HFFc6 (cell line): ENCODE measurements at regions not wholly inside any gene's neighbourhood (a gene's known extent, or its start where the extent isn't known, plus 50 kb on each side); places are given as distances from the start of the nearest gene placed in this dataset.

ENCODE experiments used
- DNase-seq: peaks from one replicate; pipeline ENCODE4 v3.0.0-alpha.2; 2018
- H3K27ac Mint-ChIP-seq: 2 replicates; pipeline ENCODE4 v1.8.0; 2020; ENCODE audit warnings: mild to moderate bottlenecking, mixed read lengths
- H3K27me3 Mint-ChIP-seq: 2 replicates; pipeline ENCODE4 v1.8.0; 2021; ENCODE audit warnings: mild to moderate bottlenecking, moderate library complexity, mixed read lengths; ENCODE audit not compliant: insufficient read depth
- H3K36me3 Mint-ChIP-seq: 2 replicates; pipeline ENCODE4 v1.8.0; 2021; ENCODE audit warnings: low read depth, mixed read lengths
- H3K4me1 Mint-ChIP-seq: 2 replicates; pipeline ENCODE4 v1.8.0; 2020; ENCODE audit warnings: low read depth, mixed read lengths
- H3K4me3 Mint-ChIP-seq: 2 replicates; pipeline ENCODE4 v1.8.0; 2020; ENCODE audit warnings: mild to moderate bottlenecking, moderate library complexity, mixed read lengths
- H3K9me3 Mint-ChIP-seq: 2 replicates; pipeline ENCODE4 v1.8.0; 2020; ENCODE audit warnings: mild to moderate bottlenecking, mixed read lengths
- CTCF ChIP-seq: fragments of 200-600 bp; sonication (generic); IDR thresholded peaks from 2 replicates; pipeline ENCODE4 v1.5.0; 2021; ENCODE audit warnings: antibody characterized with exemption, mild to moderate bottlenecking

GRCh38 chr1:2864203-2864905, 62.9 kb upstream of the TTC34 start:
- DNase-seq, result no peak
- Mint-ChIP-seq H3K36me3 (no peaks in the 10 kb centered on the region), H3K9me3 (peaks cover 28% of the 10 kb centered on the region), H3K4me3 (no peak overlapping the region), H3K4me1 (no peaks in the 10 kb centered on the region), H3K27ac (no peak overlapping the region), H3K27me3 (peaks cover 5% of the 10 kb centered on the region)
- TF ChIP-seq CTCF, result no peak

- no peak for TF ChIP-seq CTCF
- no peaks in the 10 kb centered on the region for H3K4me1 Mint-ChIP-seq
- no peak overlapping the region for H3K27ac Mint-ChIP-seq
- H3K36me3 Mint-ChIP-seq, result no peaks in the 10 kb centered on the region
- H3K27me3 Mint-ChIP-seq, result peaks cover 5% of the 10 kb centered on the region
- H3K9me3 Mint-ChIP-seq, result peaks cover 28% of the 10 kb centered on the region
- DNase-seq, result no peak
- no peak overlapping the region for H3K4me3 Mint-ChIP-seq
These were observed 63.5 kb upstream of the TTC34 start for GRCh38 chr1:2865000-2865399.

GRCh38 chr1:2865571-2866421, 64.3 kb upstream of the TTC34 start:
- no peak overlapping the region for H3K27ac Mint-ChIP-seq
- H3K4me1 Mint-ChIP-seq, result no peaks in the 10 kb centered on the region
- no peak for DNase-seq
- H3K4me3 Mint-ChIP-seq, result no peak overlapping the region
- peaks cover 5% of the 10 kb centered on the region for H3K27me3 Mint-ChIP-seq
- TF ChIP-seq CTCF, result no peak
- peaks cover 32% of the 10 kb centered on the region for H3K9me3 Mint-ChIP-seq
- H3K36me3 Mint-ChIP-seq, result no peaks in the 10 kb centered on the region; the same call in 1 of the 2 replicates

- H3K27ac Mint-ChIP-seq, result no peak overlapping the region
- H3K36me3 Mint-ChIP-seq, result peaks cover 3% of the 10 kb centered on the region
- H3K4me1 Mint-ChIP-seq, result no peaks in the 10 kb centered on the region
- peaks cover 35% of the 10 kb centered on the region for H3K9me3 Mint-ChIP-seq
- no peak for TF ChIP-seq CTCF
- no peak overlapping the region for H3K4me3 Mint-ChIP-seq
- DNase-seq, result no peak
- peaks cover 5% of the 10 kb centered on the region for H3K27me3 Mint-ChIP-seq
These were observed 65.1 kb upstream of the TTC34 start for GRCh38 chr1:2866422-2867086.

- peaks cover 5% of the 10 kb centered on the region for H3K27me3 Mint-ChIP-seq
- DNase-seq, result no peak
- H3K36me3 Mint-ChIP-seq, result peaks cover 5% of the 10 kb centered on the region
- H3K27ac Mint-ChIP-seq, result no peak overlapping the region
- peaks cover 33% of the 10 kb centered on the region for H3K9me3 Mint-ChIP-seq
- no peak overlapping the region for H3K4me3 Mint-ChIP-seq
- H3K4me1 Mint-ChIP-seq, result no peaks in the 10 kb centered on the region
- no peak for TF ChIP-seq CTCF
These were observed 65.6 kb upstream of the TTC34 start for GRCh38 chr1:2867087-2867425.
